ENCODE measurements at regions not wholly inside any gene's neighbourhood (a gene's known extent, or its start where the extent isn't known, plus 50 kb on each side); places are given as distances from the start of the nearest gene placed in this dataset.
"Not testable (repeated sequence)": the region's sequence is repeated elsewhere in the genome, so short reads cannot be mapped to it uniquely, and the experiment has no call there.

GRCh38 chr12:60201891-60202290 lies 606.1 kb downstream of the SLC16A7 start:
- no peak for DNase-seq

DNA sequence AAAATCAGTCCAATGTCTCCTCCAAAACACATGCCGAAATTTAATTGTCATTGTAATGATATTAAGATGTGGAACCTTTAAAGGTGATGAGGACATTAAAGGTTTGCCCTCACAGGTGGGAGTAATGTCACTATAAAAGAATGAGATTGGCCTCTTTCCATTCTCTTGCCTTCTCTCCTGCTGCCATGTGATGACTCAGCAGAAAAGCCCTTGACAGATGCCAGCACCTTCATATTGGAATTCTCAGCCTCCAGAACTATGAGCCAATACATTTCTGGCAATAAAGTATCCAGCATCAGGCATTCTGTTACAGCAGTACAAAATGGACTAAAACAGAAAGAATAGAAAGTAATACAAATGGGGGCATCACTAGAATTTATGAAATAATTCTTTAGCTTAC lies 609.7 kb downstream of the SLC16A7 start:
- DNase-seq, result no peak

GRCh38 chr12:60209521-60209920 lies 613.7 kb downstream of the SLC16A7 start:
- DNase-seq, result no peak

DNA sequence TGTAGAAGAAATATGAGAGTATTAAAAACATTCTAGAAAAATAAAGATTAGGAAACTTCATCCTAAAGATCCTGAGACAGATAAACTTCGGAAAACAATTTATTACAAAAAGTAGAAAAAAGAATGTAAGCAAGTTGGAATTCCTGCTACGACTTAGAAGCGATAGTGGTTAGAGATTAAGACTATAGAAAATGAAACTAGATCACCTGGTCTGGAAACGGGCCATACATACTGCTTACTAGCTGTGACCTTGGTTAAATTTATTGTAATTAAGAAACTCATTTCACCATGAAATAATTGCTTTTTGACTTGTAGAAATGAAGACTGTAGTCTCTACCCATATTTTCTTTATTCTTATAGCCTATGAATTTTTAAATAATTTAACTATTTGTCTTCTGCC lies 614.1 kb downstream of the SLC16A7 start:
- DNase-seq, result no peak

DNA sequence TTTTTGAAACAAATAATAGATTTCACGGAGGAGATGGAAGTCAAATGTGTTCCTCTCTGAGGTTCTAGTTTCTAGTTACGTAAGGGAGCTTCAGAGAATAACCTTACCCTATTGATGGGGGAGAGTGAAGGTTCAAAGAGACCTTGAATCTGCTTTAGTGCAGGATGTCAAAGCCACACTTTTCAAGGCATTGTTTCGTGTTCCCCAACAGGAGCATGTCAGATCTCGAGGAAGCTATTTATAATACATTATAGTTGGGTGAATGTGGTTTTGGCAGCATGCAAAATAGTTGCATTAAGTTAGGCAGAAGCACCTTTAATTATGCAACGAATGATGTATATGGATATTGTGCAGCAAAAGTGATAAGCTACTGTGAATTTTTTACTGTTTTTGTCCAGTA lies 614.9 kb downstream of the SLC16A7 start:
- DNase-seq, result no peak

GRCh38 chr12:60211244-60211643 lies 615.4 kb downstream of the SLC16A7 start:
- DNase-seq, result no peak

GRCh38 chr12:60212159-60213000 lies 616.6 kb downstream of the SLC16A7 start:
- DNase-seq, result no peak

- not testable (repeated sequence) for DNase-seq
These were observed 617.4 kb downstream of the SLC16A7 start for GRCh38 chr12:60213272-60213671.

DNA sequence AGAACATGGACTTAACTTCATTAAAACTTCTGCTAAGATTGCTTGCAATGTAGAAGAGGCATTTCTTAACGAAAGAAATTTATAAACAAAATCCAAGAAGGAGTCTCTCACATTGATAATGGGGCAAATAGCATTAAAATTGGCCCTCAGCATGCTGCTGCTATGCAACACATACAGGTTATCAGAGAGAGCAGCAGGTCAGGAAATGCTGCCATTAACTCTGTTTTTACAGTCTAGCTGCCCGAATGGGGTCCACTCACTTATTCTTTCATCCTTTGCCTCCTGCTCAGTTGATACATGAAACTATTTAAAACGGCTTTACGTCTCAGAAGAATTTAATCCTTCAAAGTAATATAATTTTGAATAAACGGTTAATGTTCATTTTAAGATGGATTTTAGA lies 620.4 kb downstream of the SLC16A7 start:
- DNase-seq, result no peak

DNA sequence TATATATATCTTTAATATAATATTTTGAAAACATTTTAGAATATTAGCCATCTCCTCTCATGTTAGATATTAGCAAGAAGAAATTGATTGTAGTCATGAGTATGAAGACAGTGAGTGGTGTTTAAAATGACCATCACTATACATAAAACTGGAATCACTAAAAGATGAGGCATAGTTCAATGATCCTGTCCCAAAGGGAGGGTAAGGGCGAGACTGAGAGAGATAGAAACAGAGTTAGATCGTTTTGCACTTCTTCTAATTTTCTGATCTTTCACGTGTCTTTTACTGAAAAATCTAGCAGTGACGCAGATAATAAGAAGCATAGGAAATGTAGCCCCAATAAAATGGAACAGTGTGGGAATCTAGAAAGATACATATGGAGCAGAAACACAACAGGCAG lies 627.4 kb downstream of the SLC16A7 start:
- no peak for DNase-seq

DNA sequence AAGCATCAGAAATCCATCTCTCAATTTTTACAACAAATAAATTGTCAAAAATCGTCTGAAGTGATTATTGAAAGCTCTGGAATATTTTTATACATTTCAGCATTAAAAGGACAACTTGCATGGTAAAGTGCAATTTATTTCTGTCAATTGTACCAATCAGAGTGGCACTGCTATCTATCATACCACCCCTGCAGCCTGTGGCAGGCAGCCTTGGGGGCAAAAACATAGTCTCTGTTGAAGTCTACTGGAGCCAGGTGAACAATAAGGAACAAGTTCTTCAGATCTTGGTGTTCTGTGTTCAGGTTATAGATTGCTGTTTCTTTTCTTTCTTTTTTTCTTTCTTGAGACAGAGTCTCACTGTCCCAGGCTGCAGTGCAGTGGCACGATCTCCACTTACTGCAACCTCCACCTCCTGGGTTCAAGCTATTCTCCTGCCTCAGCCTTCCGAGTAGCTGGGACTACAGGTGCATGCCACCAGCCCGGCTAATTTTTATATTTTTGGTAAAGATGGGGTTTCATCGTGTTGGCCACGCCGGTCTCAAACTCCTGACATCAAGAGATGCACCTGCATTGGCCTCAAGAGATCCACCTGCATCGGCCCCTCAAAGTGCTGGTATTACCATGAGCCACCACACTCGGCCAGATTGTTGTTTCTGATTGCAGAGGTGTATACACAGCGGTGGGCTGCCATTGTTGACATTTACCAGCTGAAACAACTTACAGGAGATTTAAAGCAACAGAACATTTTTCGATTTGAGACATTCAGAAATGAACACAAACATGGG lies 629.6 kb downstream of the SLC16A7 start:
- no peak for DNase-seq

- DNase-seq, result no peak
These were observed 632.1 kb downstream of the SLC16A7 start for GRCh38 chr12:60227916-60228315.

DNA sequence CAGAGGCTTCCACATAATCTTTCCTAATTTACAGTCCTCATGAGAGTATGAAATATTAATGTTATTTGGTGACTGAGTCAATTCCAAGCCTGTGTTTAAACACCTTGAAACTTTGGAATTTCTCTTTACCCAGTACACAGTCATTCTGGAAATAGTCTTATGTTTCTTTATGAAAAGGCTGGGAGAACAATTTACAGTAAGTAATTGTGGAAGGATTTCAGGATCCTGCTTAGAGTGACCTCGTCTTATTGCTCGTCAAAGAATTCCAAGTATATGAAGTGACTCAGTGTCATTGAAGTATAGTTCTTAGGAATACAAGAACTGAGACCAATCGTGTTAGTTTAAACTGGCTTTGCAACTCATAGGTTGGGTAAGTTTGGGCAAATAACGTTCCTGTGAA lies 634.2 kb downstream of the SLC16A7 start:
- DNase-seq, result no peak

DNA sequence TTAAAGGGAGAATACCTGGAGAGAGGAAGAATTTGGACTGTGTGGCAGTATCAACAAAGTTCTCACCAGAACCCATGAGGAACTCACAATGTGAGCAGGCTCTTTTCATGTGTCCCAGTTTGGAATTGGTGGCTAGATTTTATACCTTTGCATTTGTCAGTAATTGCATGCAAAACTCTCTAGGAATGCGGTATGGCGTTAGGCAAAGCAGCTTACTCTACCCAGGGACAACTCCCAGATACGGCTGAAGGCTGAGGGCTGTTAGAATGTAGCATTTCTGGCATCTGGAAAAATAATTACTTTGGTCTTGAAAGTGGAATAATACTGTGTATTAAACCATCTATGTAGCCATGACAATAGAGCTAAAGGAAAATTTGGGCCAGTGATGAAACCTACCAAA lies 635.5 kb downstream of the SLC16A7 start:
- DNase-seq, result no peak

DNA sequence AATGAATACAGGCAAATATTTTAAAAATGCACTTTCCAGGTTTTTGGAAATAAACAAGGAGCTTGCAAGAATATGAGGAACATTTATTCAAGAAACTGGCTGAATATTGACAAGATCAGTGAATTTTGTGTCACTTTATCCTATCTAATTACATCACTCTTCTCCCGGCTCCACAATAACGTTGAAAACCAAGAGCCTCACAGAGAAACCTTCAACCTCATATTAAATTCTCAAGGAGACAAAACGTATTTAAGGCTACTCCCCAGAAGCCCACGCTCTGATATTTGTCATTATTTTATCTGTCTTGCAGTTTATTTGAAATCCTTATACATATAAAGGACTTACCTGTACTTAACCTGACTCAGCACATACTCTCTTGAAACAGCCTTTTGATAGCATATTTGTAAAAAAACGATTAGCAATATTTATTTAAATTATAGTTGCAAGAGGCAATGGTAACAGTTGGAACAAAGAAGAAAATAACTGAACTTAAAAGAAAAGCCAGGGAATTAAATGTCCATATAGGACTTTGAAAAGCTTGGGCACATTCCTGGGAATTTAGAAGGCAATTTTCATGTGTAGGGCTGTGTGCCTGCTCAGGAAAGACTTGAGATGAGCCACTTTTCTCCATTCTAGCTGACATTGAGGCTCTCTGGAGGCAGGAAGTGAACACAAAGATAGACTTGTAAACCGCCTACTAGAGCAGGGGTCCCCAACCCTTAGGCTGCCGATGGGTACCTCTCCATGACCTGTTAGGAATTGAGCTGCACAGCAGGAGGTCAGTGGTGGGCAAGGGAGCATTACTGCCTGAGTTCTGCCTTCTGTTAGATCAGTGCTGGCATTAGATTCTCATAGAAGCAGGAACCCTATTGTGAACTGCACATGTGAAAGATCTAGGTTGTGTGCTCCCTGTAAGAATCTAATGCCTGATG lies 636.4 kb downstream of the SLC16A7 start:
- DNase-seq, result no peak

DNA sequence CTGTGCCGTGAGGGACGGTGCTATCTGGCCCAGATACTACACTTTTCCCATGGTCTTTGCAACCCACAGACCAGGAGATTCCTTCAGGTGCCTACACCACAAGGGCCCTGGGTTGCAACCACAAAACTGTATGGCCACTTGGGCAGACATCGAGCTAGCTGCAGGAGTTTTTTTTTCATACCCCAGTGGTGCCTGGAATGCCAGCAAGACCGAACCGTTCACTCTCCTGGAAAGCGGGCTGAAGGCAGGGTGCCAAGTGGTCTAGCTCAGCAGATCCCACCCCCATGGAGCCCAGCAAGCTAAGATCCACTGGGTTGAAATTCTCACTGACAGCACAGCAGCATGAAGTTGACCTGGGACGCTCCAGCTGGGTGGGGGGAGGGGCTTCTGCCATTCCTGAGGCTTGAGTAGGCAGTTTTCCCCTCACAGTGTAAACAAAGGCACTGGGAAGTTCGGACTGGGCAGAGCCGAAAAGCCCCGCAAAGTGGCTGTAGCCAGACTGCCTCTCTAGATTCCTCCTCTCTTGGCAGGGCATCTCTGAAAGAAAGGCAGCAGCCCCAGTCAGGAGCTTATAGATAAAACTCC lies 638.9 kb downstream of the SLC16A7 start:
- not testable (repeated sequence) for DNase-seq

GRCh38 chr12:60235261-60235660 lies 639.4 kb downstream of the SLC16A7 start:
- DNase-seq, result no peak

GRCh38 chr12:60236416-60236815 lies 640.6 kb downstream of the SLC16A7 start:
- DNase-seq, result not testable (repeated sequence)

- DNase-seq, result no peak
These were observed 645.1 kb downstream of the SLC16A7 start for GRCh38 chr12:60240891-60241290.

DNA sequence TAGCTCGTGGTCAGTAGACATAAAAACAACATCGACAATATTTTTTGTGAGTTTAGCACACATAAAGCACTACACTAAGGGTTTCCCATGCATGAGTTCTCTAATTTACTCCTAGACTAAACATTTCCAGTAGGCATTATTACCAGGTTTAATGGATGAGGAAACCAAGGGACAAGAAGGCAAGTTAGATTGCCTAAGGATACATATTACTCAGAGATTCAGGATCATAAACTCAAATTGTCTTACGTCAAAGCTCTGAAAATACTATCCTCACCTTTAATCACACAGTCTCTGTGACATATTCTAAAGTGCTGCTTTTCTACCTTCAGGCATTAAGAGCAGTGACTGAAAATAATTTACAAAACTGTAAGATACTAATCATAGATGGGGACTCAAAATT lies 655.3 kb downstream of the SLC16A7 start:
- no peak for DNase-seq

DNA sequence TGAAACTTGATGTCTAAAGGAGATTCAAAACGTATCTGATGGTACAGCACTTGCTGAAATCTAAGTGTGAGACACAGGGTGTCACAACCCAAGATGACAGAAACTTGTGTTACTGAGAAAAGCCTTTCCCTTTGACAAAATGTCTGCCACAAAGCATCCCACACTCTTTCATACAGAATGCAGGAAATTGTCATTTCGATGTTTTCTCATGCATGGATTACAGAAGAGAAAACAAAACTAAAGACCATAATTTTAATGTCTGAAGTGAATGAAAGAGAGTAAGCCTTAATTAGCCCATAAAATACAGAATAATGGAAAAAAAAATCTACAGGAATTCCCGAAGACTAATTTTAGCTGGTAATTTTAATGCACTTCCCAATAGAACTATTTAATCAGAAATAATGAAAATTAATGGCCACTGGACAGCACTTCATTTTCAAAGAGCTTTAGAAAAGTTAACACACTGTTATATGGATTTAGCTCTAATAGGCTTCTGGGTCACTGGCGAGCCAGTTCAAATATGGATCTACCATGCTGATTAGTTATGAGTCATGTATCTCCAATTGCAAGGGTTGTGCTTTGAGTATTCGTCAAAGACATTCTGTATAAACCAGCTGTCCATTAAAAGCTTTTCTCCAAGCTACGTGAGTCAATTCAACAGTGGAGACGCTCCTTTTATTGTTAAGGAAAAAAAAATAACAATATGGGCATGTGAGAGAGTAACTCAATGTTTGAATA lies 656.7 kb downstream of the SLC16A7 start:
- DNase-seq, result peak; percentile 66

GRCh38 chr12:60255044-60255443 lies 659.2 kb downstream of the SLC16A7 start:
- DNase-seq, result no peak

Data from retina (tissue), 1 donor.